ENCODE measurements at regions not wholly inside any gene's neighbourhood (a gene's known extent, or its start where the extent isn't known, plus 50 kb on each side); places are given as distances from the start of the nearest gene placed in this dataset.

GRCh38 chr1:244174922-244175521 lies 123.9 kb downstream of the ZBTB18 start:
- H3K4me1 Mint-ChIP-seq (ENCODE audit: low read depth) = no peaks in the 10 kb centered on the region
- DNase-seq = no peak
- no peak for TF ChIP-seq CTCF (IDR thresholded peaks at IDR 0.05)
- H3K9me3 ChIP-seq (ENCODE audit: control insufficient read depth in 1 of 2, insufficient read depth in 1 of 2, low read length in 2 of 2) = no peaks in the 10 kb centered on the region
- ChIA-PET CTCF (no interaction called here), POLR2A (no interaction called here)
- H3K27ac Mint-ChIP-seq = no peak overlapping the region
- ATAC-seq (ENCODE audit: poor library complexity) = no peak
- intact Hi-C loops (cut with DNase I, micrococcal nuclease) = loop anchor here in 1 of 2 experiments (5.0 kb wide), 1 partner anchor 52 kb away; no protein-coding TSS in a partner anchor
- no peak overlapping the region for H3K4me3 ChIP-seq (ENCODE audit: low read length)
- H3K27ac ChIP-seq (ENCODE audit: low read depth in 1 of 2, low read length in 2 of 2) = no peak overlapping the region
- no peaks in the 10 kb centered on the region for H3K4me1 ChIP-seq (ENCODE audit: insufficient read depth, low read length)
- H3K4me3 Mint-ChIP-seq = no peak overlapping the region
- H3K36me3 Mint-ChIP-seq (ENCODE audit: low read depth) = no peaks in the 10 kb centered on the region
- no peaks in the 10 kb centered on the region for H3K27me3 ChIP-seq (ENCODE audit: control insufficient read depth in 1 of 2, insufficient read depth in 2 of 2, low read length in 2 of 2)
- no peaks in the 10 kb centered on the region for H3K9me3 Mint-ChIP-seq
- H3K27me3 Mint-ChIP-seq = no peaks in the 10 kb centered on the region
- no peaks in the 10 kb centered on the region for H3K36me3 ChIP-seq (ENCODE audit: insufficient read depth, low read length)

GRCh38 chr1:244176201-244176600 lies 125.1 kb downstream of the ZBTB18 start:
- CTCF ChIA-PET = no interaction called here
- H3K4me1 Mint-ChIP-seq (ENCODE audit: low read depth) = no peaks in the 10 kb centered on the region
- H3K36me3 Mint-ChIP-seq (ENCODE audit: low read depth) = no peaks in the 10 kb centered on the region

GRCh38 chr1:244180256-244180655 lies 129.2 kb downstream of the ZBTB18 start:
- ChIA-PET CTCF (no interaction called here), POLR2A (interaction anchor here (1.0 kb wide), 1 partner anchor 133 kb away, joined by 3 read pairs; no protein-coding TSS in a partner anchor)
- ATAC-seq (ENCODE audit: poor library complexity) = no peak
- H3K9me3 ChIP-seq (ENCODE audit: control insufficient read depth in 1 of 2, insufficient read depth in 1 of 2, low read length in 2 of 2) = no peaks in the 10 kb centered on the region
- no peaks in the 10 kb centered on the region for H3K27me3 ChIP-seq (ENCODE audit: control insufficient read depth in 1 of 2, insufficient read depth in 2 of 2, low read length in 2 of 2)
- Mint-ChIP-seq H3K27ac (no peak overlapping the region), H3K9me3 (no peaks in the 10 kb centered on the region), H3K4me3 (no peak overlapping the region), H3K4me1 (ENCODE audit: low read depth) (no peaks in the 10 kb centered on the region), H3K27me3 (no peaks in the 10 kb centered on the region), H3K36me3 (ENCODE audit: low read depth) (no peaks in the 10 kb centered on the region)
- no peaks in the 10 kb centered on the region for H3K36me3 ChIP-seq (ENCODE audit: insufficient read depth, low read length)
- no peak overlapping the region for H3K27ac ChIP-seq (ENCODE audit: low read depth in 1 of 2, low read length in 2 of 2)
- no peak for TF ChIP-seq CTCF (IDR thresholded peaks at IDR 0.05)
- no peak for DNase-seq
- no peak overlapping the region for H3K4me3 ChIP-seq (ENCODE audit: low read length)
- intact Hi-C loops (cut with DNase I, micrococcal nuclease) = no loop called here
- H3K4me1 ChIP-seq (ENCODE audit: insufficient read depth, low read length) = no peaks in the 10 kb centered on the region

More at GRCh38 chr1:244176201-244176600, 125.1 kb downstream of the ZBTB18 start:
- no peak overlapping the region for H3K4me3 Mint-ChIP-seq
- intact Hi-C loops (cut with DNase I, micrococcal nuclease) = no loop called here
- POLR2A ChIA-PET = no interaction called here
- no peaks in the 10 kb centered on the region for H3K27me3 Mint-ChIP-seq
- no peak overlapping the region for H3K27ac ChIP-seq (ENCODE audit: low read depth in 1 of 2, low read length in 2 of 2)
- no peak overlapping the region for H3K4me3 ChIP-seq (ENCODE audit: low read length)
- no peaks in the 10 kb centered on the region for H3K9me3 ChIP-seq (ENCODE audit: control insufficient read depth in 1 of 2, insufficient read depth in 1 of 2, low read length in 2 of 2)
- no peaks in the 10 kb centered on the region for H3K9me3 Mint-ChIP-seq
- DNase-seq (no peak), ATAC-seq (ENCODE audit: poor library complexity) (no peak)
- no peak overlapping the region for H3K27ac Mint-ChIP-seq
- H3K36me3 ChIP-seq (ENCODE audit: insufficient read depth, low read length) = no peaks in the 10 kb centered on the region
- H3K4me1 ChIP-seq (ENCODE audit: insufficient read depth, low read length) = no peaks in the 10 kb centered on the region
- TF ChIP-seq CTCF (IDR thresholded peaks at IDR 0.05) = no peak
- no peaks in the 10 kb centered on the region for H3K27me3 ChIP-seq (ENCODE audit: control insufficient read depth in 1 of 2, insufficient read depth in 2 of 2, low read length in 2 of 2)

Measured in CD4-positive, alpha-beta T cell (primary cell).